Activated CD4-positive, alpha-beta memory T cell treated with anti-CD3 and anti-CD28 coated beads for 36 hours (primary cell): ENCODE measurements at regions not wholly inside any gene's neighbourhood (a gene's known extent, or its start where the extent isn't known, plus 50 kb on each side); places are given as distances from the start of the nearest gene placed in this dataset.

Experiments
- CTCF ChIA-PET: fragments of 350-600 bp; sonication (Branson Sonifier 250); formaldehyde crosslinking; loops from one replicate; lab custom pipeline; 2021; ENCODE audit warnings: antibody characterized with exemption, inconsistent platforms; lab: Charles Lee
- POLR2A ChIA-PET: fragments of 350-600 bp; sonication (Branson Sonifier 250); formaldehyde crosslinking; loops from one replicate; lab custom pipeline; 2021; ENCODE audit warnings: antibody characterized with exemption; lab: Charles Lee
- DNase-seq: peaks from one replicate; pipeline ENCODE4 v3.0.0-alpha.2; 2020
- H3K27ac Mint-ChIP-seq: one replicate; pipeline ENCODE4 v1.8.0; 2021; ENCODE audit warnings: mixed read lengths
- H3K27me3 Mint-ChIP-seq: one replicate; pipeline ENCODE4 v1.8.0; 2021; ENCODE audit warnings: mixed read lengths
- H3K36me3 Mint-ChIP-seq: one replicate; pipeline ENCODE4 v1.8.0; 2021; ENCODE audit warnings: mixed read lengths
- H3K4me1 Mint-ChIP-seq: one replicate; pipeline ENCODE4 v1.8.0; 2021; ENCODE audit warnings: low read depth, mixed read lengths
- H3K4me3 Mint-ChIP-seq: one replicate; pipeline ENCODE4 v1.8.0; 2021; ENCODE audit warnings: mild to moderate bottlenecking, mixed read lengths
- H3K9me3 Mint-ChIP-seq: one replicate; pipeline ENCODE4 v1.8.0; 2021; ENCODE audit warnings: mixed read lengths
- intact Hi-C: fragments of 100-400 bp; cut with micrococcal nuclease; formaldehyde crosslinking; loops from one replicate; pipeline ENCODE4 v1.15.1; 2023

- Mint-ChIP-seq H3K4me1 (peaks cover 23% of the 10 kb centered on the region), H3K36me3 (no peaks in the 10 kb centered on the region), H3K9me3 (no peaks in the 10 kb centered on the region), H3K27me3 (peaks cover 15% of the 10 kb centered on the region), H3K4me3 (no peak overlapping the region), H3K27ac (no peak overlapping the region)
- POLR2A ChIA-PET = no interaction called here
- DNase-seq = no peak
- CTCF ChIA-PET = no interaction called here
- intact Hi-C loops = loop anchor here (2.0 kb wide), 1 partner anchor 26 kb away; no protein-coding TSS in a partner anchor
Observed at GRCh38 chr3:127482216-127483004, 108.1 kb downstream of the TPRA1 start.

- CTCF ChIA-PET = no interaction called here
- Mint-ChIP-seq H3K36me3 (no peaks in the 10 kb centered on the region), H3K4me1 (peaks cover 22% of the 10 kb centered on the region), H3K27me3 (peaks cover 14% of the 10 kb centered on the region), H3K27ac (no peak overlapping the region), H3K9me3 (no peaks in the 10 kb centered on the region), H3K4me3 (no peak overlapping the region)
- no peak for DNase-seq
- intact Hi-C loops = no loop called here
- POLR2A ChIA-PET = no interaction called here
Observed at GRCh38 chr3:127480196-127480954, 110.2 kb downstream of the TPRA1 start.

- no peak overlapping the region for H3K27ac Mint-ChIP-seq
- intact Hi-C loops = no loop called here
- no peak for DNase-seq
- peaks cover 9% of the 10 kb centered on the region for H3K27me3 Mint-ChIP-seq
- peaks cover 13% of the 10 kb centered on the region for H3K4me1 Mint-ChIP-seq
- no peak overlapping the region for H3K4me3 Mint-ChIP-seq
- CTCF ChIA-PET = interaction anchor here (1.8 kb wide), 1 partner anchor 24 kb away, joined by 3 read pairs; no protein-coding TSS in a partner anchor
- H3K36me3 Mint-ChIP-seq = no peaks in the 10 kb centered on the region
- POLR2A ChIA-PET = no interaction called here
- H3K9me3 Mint-ChIP-seq = no peaks in the 10 kb centered on the region
Observed at GRCh38 chr3:127479449-127479848, 111.1 kb downstream of the TPRA1 start.

GRCh38 chr3:127478922-127479321 is 111.6 kb downstream of the TPRA1 start:
- ChIA-PET CTCF (interaction anchor here (1.8 kb wide), 1 partner anchor 23 kb away, joined by 3 read pairs; no protein-coding TSS in a partner anchor), POLR2A (no interaction called here)

GRCh38 chr3:127477396-127477795 is 113.1 kb downstream of the TPRA1 start:
- Mint-ChIP-seq H3K9me3 (no peaks in the 10 kb centered on the region), H3K27me3 (peaks cover 5% of the 10 kb centered on the region), H3K4me1 (no peaks in the 10 kb centered on the region), H3K27ac (no peak overlapping the region), H3K36me3 (no peaks in the 10 kb centered on the region), H3K4me3 (no peak overlapping the region)
- intact Hi-C loops = no loop called here
- POLR2A ChIA-PET = no interaction called here
- no peak for DNase-seq
- CTCF ChIA-PET = interaction anchor here (1.8 kb wide), 1 partner anchor 22 kb away, joined by 3 read pairs; no protein-coding TSS in a partner anchor

More at GRCh38 chr3:127478922-127479321, 111.6 kb downstream of the TPRA1 start:
- intact Hi-C loops = no loop called here
- DNase-seq = no peak
- no peak overlapping the region for H3K27ac Mint-ChIP-seq
- peaks cover 8% of the 10 kb centered on the region for H3K4me1 Mint-ChIP-seq
- H3K9me3 Mint-ChIP-seq = no peaks in the 10 kb centered on the region
- peaks cover 9% of the 10 kb centered on the region for H3K27me3 Mint-ChIP-seq
- H3K36me3 Mint-ChIP-seq = no peaks in the 10 kb centered on the region
- no peak overlapping the region for H3K4me3 Mint-ChIP-seq

GRCh38 chr3:127476936-127477335 is 113.6 kb downstream of the TPRA1 start:
- POLR2A ChIA-PET = no interaction called here
- Mint-ChIP-seq H3K9me3 (no peaks in the 10 kb centered on the region), H3K27ac (no peak overlapping the region), H3K4me3 (no peak overlapping the region), H3K4me1 (no peaks in the 10 kb centered on the region), H3K36me3 (no peaks in the 10 kb centered on the region), H3K27me3 (peaks cover 5% of the 10 kb centered on the region)
- CTCF ChIA-PET = no interaction called here
- no peak for DNase-seq
- intact Hi-C loops = no loop called here

GRCh38 chr3:127475975-127476705 is 114.4 kb downstream of the TPRA1 start:
- DNase-seq = no peak
- H3K4me1 Mint-ChIP-seq = no peaks in the 10 kb centered on the region
- no peaks in the 10 kb centered on the region for H3K36me3 Mint-ChIP-seq
- CTCF ChIA-PET = interaction anchor here (0.7 to 1.0 kb wide), 2 partner anchors 21 to 68 kb away, joined by 3 read pairs; no protein-coding TSS in a partner anchor
- POLR2A ChIA-PET = no interaction called here
- intact Hi-C loops = no loop called here
- peaks cover 5% of the 10 kb centered on the region for H3K27me3 Mint-ChIP-seq
- no peaks in the 10 kb centered on the region for H3K9me3 Mint-ChIP-seq
- no peak overlapping the region for H3K4me3 Mint-ChIP-seq
- H3K27ac Mint-ChIP-seq = no peak overlapping the region

- H3K36me3 Mint-ChIP-seq = no peaks in the 10 kb centered on the region
- no peaks in the 10 kb centered on the region for H3K4me1 Mint-ChIP-seq
- H3K9me3 Mint-ChIP-seq = no peaks in the 10 kb centered on the region
- no peak for DNase-seq
- H3K27me3 Mint-ChIP-seq = peaks cover 5% of the 10 kb centered on the region
- ChIA-PET CTCF (interaction anchor here (0.7 to 1.0 kb wide), 2 partner anchors 20 to 69 kb away, joined by 3 read pairs; no protein-coding TSS in a partner anchor), POLR2A (no interaction called here)
- H3K27ac Mint-ChIP-seq = no peak overlapping the region
- intact Hi-C loops = no loop called here
- H3K4me3 Mint-ChIP-seq = no peak overlapping the region
Observed at GRCh38 chr3:127475391-127475790, 115.1 kb downstream of the TPRA1 start.

- DNase-seq = peak; percentile 54
- Mint-ChIP-seq H3K27me3 (peaks cover 7% of the 10 kb centered on the region), H3K27ac (no peak overlapping the region), H3K4me1 (no peaks in the 10 kb centered on the region), H3K9me3 (peaks cover under 1% of the 10 kb centered on the region), H3K36me3 (no peaks in the 10 kb centered on the region), H3K4me3 (no peak overlapping the region)
- CTCF ChIA-PET = interaction anchor here (1.0 to 1.7 kb wide), 5 partner anchors 10 to 795 kb away, joined by 3 to 5 read pairs (median 4); no protein-coding TSS in a partner anchor
- intact Hi-C loops = loop anchor here (5.0 kb wide), 1 partner anchor 796 kb away; no protein-coding TSS in a partner anchor
- POLR2A ChIA-PET = no interaction called here
Observed at GRCh38 chr3:127473244-127474024, 117.1 kb downstream of the TPRA1 start.

- Mint-ChIP-seq H3K4me1 (no peaks in the 10 kb centered on the region), H3K36me3 (no peaks in the 10 kb centered on the region), H3K27me3 (peaks cover 13% of the 10 kb centered on the region), H3K9me3 (peaks cover 5% of the 10 kb centered on the region), H3K27ac (no peak overlapping the region), H3K4me3 (no peak overlapping the region)
- intact Hi-C loops = loop anchor here (5.0 kb wide), 1 partner anchor 795 kb away; no protein-coding TSS in a partner anchor
- ChIA-PET CTCF (interaction anchor here (1.6 kb wide), 1 partner anchor 794 kb away, joined by 5 read pairs; no protein-coding TSS in a partner anchor), POLR2A (no interaction called here)
- DNase-seq = no peak
Observed at GRCh38 chr3:127472506-127472905, 118.0 kb downstream of the TPRA1 start.

- CTCF ChIA-PET = interaction anchor here (1.3 kb wide), 1 partner anchor 15 kb away, joined by 3 read pairs; no protein-coding TSS in a partner anchor
- H3K36me3 Mint-ChIP-seq = no peaks in the 10 kb centered on the region
Observed at GRCh38 chr3:127471142-127471541, 119.4 kb downstream of the TPRA1 start.

More at GRCh38 chr3:127471142-127471541, 119.4 kb downstream of the TPRA1 start:
- peaks cover 7% of the 10 kb centered on the region for H3K27me3 Mint-ChIP-seq
- peaks cover 5% of the 10 kb centered on the region for H3K9me3 Mint-ChIP-seq
- DNase-seq = no peak
- H3K4me1 Mint-ChIP-seq = no peaks in the 10 kb centered on the region
- no peak overlapping the region for H3K27ac Mint-ChIP-seq
- intact Hi-C loops = loop anchor here (5.0 kb wide), 1 partner anchor 794 kb away; no protein-coding TSS in a partner anchor
- H3K4me3 Mint-ChIP-seq = no peak overlapping the region
- POLR2A ChIA-PET = no interaction called here
